CD4-positive, alpha-beta T cell (primary cell): ENCODE measurements at regions not wholly inside any gene's neighbourhood (a gene's known extent, or its start where the extent isn't known, plus 50 kb on each side); places are given as distances from the start of the nearest gene placed in this dataset.

ENCODE experiments used
- ATAC-seq: fragments of 200-7000 bp; cut with Tn5 transposase; one replicate; pipeline ENCODE4 v1.10.0; 2022; ENCODE audit warnings: mild to moderate bottlenecking; ENCODE audit not compliant: poor library complexity
- CTCF ChIA-PET: fragments of 350-600 bp; sonication (Branson Sonifier 250); formaldehyde crosslinking; loops from one replicate; lab custom pipeline; 2021; ENCODE audit warnings: antibody characterized with exemption, inconsistent platforms; lab: Charles Lee
- POLR2A ChIA-PET: fragments of 350-600 bp; sonication (Branson Sonifier 250); formaldehyde crosslinking; loops from one replicate; lab custom pipeline; 2021; ENCODE audit warnings: antibody characterized with exemption, inconsistent platforms; lab: Charles Lee
- DNase-seq, 14 experiments: peaks; one replicate each; pipeline ENCODE4 v3.0.0-alpha.2; 2013 to 2020; ENCODE audit warnings: mixed read lengths in 2 of 14
- H3K27ac ChIP-seq, 2 donors: one replicate each; pipeline versions ENCODE4 v1.5.1 to v1.7.0; 2013; ENCODE audit warnings: low read length in 2 of 2, low read depth in 1 of 2, mild to moderate bottlenecking in 1 of 2
- H3K27me3 ChIP-seq, 2 experiments: 1 replicate in 1 of 2; 2 replicates in 1 of 2; pipeline versions ENCODE4 v1.6.1 to v1.7.0; 2013; ENCODE audit warnings: low read length in 2 of 2, control low read depth in 1 of 2, mild to moderate bottlenecking in 1 of 2, moderate library complexity in 1 of 2; ENCODE audit not compliant: insufficient read depth in 2 of 2, control insufficient read depth in 1 of 2
- H3K36me3 ChIP-seq: one replicate; pipeline ENCODE4 v1.6.1; 2013; ENCODE audit warnings: low read length, control low read depth; ENCODE audit not compliant: insufficient read depth
- H3K4me1 ChIP-seq: one replicate; pipeline ENCODE4 v1.6.1; 2013; ENCODE audit warnings: low read length, control low read depth; ENCODE audit not compliant: insufficient read depth
- H3K4me3 ChIP-seq: one replicate; pipeline ENCODE4 v1.5.1; 2013; ENCODE audit warnings: mild to moderate bottlenecking, low read length, moderate library complexity
- H3K9me3 ChIP-seq, 2 experiments: 1 replicate in 1 of 2; 2 replicates in 1 of 2; pipeline versions ENCODE4 v1.6.1 to v1.7.0; 2013; ENCODE audit warnings: low read length in 2 of 2, mild to moderate bottlenecking in 2 of 2, control low read depth in 1 of 2, moderate library complexity in 1 of 2; ENCODE audit not compliant: control insufficient read depth in 1 of 2, insufficient read depth in 1 of 2
- H3K27ac Mint-ChIP-seq: one replicate; pipeline ENCODE4 v1.8.0; 2020; ENCODE audit warnings: mixed read lengths
- H3K27me3 Mint-ChIP-seq: one replicate; pipeline ENCODE4 v1.8.0; 2021; ENCODE audit warnings: mixed read lengths
- H3K36me3 Mint-ChIP-seq: one replicate; pipeline ENCODE4 v1.8.0; 2021; ENCODE audit warnings: low read depth, mixed read lengths
- H3K4me1 Mint-ChIP-seq: one replicate; pipeline ENCODE4 v1.8.0; 2021; ENCODE audit warnings: low read depth, mixed read lengths
- H3K4me3 Mint-ChIP-seq: one replicate; pipeline ENCODE4 v1.8.0; 2020; ENCODE audit warnings: mild to moderate bottlenecking, mixed read lengths
- H3K9me3 Mint-ChIP-seq: one replicate; pipeline ENCODE4 v1.8.0; 2020; ENCODE audit warnings: mixed read lengths
- CTCF ChIP-seq: fragments of 200-600 bp; IDR thresholded peaks from one replicate; pipeline ENCODE4 v1.8.0; 2022; ENCODE audit warnings: antibody characterized with exemption, mild to moderate bottlenecking
- intact Hi-C, 2 experiments: fragments of 100-400 bp; cut with DNase I in 1 of 2; cut with micrococcal nuclease in 1 of 2; formaldehyde crosslinking; loops; one replicate each; pipeline versions ENCODE4 v1.15.1 to v1.9.0; 2023 to 2025; cut with DNase I, micrococcal nuclease

DNA sequence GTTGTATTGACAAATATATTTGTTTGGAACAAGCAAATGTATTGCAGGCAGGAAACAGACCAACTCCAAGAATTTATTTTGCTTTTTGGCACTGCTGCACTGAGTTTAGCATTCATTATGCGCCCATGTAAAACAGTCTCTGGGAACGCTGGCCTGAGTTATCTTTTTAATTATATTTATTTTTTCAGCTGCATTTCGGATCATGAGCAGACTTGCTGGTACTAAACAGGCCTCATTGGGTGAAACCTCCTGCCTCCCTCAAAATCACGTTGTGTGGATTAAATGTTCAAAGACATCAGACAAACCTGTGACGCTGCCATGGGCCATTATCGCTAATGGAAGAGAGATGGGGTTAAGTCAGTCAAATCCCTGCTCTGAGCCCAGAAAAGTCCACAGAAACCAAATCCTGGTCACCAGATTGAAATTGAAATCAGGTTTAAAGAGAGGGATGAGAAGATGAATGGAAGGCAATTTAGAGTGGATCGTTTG is 511.1 kb upstream of the PROK2 start:
- Histone ChIP-seq H3K27me3 (no peaks in the 10 kb centered on the region), H3K4me3 (no peak overlapping the region), H3K36me3 (no peaks in the 10 kb centered on the region), H3K27ac (no peak overlapping the region), H3K9me3 (no peaks in the 10 kb centered on the region), H3K4me1 (no peaks in the 10 kb centered on the region)
- ChIA-PET POLR2A (no interaction called here), CTCF (no interaction called here)
- Mint-ChIP-seq H3K4me1 (no peaks in the 10 kb centered on the region), H3K36me3 (no peaks in the 10 kb centered on the region), H3K4me3 (no peak overlapping the region), H3K27me3 (no peaks in the 10 kb centered on the region), H3K9me3 (no peaks in the 10 kb centered on the region), H3K27ac (no peak overlapping the region)
- no peak for ATAC-seq
- no peak for TF ChIP-seq CTCF
- intact Hi-C loops: no loop called here
- no peak for DNase-seq

DNA sequence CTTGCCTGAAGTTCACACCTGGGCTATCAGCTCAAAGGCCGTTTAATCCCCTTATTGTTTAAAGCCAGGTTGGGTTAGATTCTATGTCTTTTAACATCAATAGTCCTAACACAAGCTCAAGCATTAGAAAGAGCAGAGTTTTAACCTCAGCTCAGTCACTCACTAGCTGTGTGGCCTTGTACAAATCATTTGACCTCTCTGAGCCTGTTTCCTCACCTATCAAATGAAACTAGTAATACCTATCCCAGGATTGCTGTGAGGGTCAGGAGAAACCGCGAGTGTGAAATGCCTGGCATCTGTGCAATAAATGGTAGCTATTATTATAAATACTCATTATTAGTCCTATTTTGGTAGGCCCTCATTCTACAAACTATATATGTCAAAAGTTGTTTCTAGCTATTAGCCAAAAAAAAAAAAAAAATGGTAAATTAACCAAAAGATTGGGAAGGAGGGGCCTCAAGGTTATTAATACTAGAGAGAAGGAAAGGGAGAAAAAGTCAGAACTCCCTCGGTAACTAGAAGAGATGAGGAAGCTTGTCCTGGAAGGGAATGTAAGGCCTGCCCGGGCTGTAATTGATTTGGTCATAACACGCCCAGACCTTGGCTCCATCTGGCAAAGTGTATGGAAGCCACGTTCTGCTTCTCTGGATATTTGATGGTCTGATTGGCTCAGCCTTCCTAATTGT is 510.5 kb upstream of the PROK2 start:
- DNase-seq: no peak
- H3K36me3 ChIP-seq: no peaks in the 10 kb centered on the region
- Mint-ChIP-seq H3K9me3 (no peaks in the 10 kb centered on the region), H3K27me3 (no peaks in the 10 kb centered on the region), H3K36me3 (no peaks in the 10 kb centered on the region), H3K4me3 (no peak overlapping the region), H3K27ac (no peak overlapping the region), H3K4me1 (no peaks in the 10 kb centered on the region)
- H3K4me1 ChIP-seq: no peaks in the 10 kb centered on the region
- ChIA-PET POLR2A (no interaction called here), CTCF (interaction anchor here (0.5 kb wide), 1 partner anchor 89 kb away, joined by 3 read pairs; no protein-coding TSS in a partner anchor)
- ATAC-seq: no peak
- intact Hi-C loops: no loop called here
- no peaks in the 10 kb centered on the region for H3K27me3 ChIP-seq
- H3K9me3 ChIP-seq: no peaks in the 10 kb centered on the region
- no peak for TF ChIP-seq CTCF
- no peak overlapping the region for H3K27ac ChIP-seq
- H3K4me3 ChIP-seq: no peak overlapping the region

DNA sequence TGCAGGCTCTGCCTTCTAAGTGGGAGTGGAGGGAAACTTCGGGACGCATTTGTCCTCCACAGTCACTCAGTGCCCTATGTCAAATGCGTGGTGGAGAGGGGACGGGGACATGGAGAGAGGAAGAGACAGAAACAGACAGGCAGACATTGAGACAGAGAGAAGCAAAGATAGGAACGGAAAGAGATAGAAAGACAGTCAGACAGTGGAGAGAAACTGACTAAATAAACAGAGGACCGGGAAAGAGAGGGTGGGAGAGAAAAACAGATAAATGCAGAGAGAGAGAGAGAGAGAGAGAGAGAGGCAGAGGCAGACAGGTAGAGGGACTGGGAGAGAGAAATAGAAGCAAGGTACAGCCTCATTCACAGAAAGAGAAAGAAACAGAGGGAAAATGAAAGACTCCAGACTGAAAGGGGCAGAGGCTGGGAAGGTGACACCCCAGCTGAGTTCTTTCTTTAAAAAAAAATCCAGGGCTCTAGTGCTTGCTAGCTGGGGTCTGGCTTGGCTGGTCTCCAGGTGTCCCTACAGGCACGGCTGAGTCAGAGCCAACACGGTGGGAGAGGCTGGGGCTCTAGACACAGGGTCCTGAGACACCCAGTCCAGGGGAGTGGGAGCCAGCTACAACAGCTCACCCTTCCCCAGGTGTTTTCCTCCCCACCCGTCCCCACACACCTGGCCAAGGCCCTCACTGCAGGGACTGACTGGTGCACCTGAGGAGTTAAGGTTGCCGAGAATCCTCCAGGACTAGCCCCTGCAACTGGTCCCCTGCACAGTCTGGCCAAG is 506.1 kb upstream of the PROK2 start:
- H3K27ac Mint-ChIP-seq: no peak overlapping the region
- Histone ChIP-seq H3K36me3 (no peaks in the 10 kb centered on the region), H3K27me3 (peaks cover 6 to 17% of the 10 kb centered on the region in 2 experiments), H3K27ac (no peak overlapping the region), H3K4me3 (no peak overlapping the region), H3K4me1 (peaks cover 14% of the 10 kb centered on the region), H3K9me3 (no peaks in the 10 kb centered on the region)
- H3K4me1 Mint-ChIP-seq: peaks cover 16% of the 10 kb centered on the region
- ChIA-PET CTCF (no interaction called here), POLR2A (no interaction called here)
- intact Hi-C loops: no loop called here
- H3K27me3 Mint-ChIP-seq: no peaks in the 10 kb centered on the region
- DNase-seq (no peak), ATAC-seq (no peak)
- H3K36me3 Mint-ChIP-seq: no peaks in the 10 kb centered on the region
- no peak overlapping the region for H3K4me3 Mint-ChIP-seq
- TF ChIP-seq CTCF: no peak
- no peaks in the 10 kb centered on the region for H3K9me3 Mint-ChIP-seq
